ENCODE measurements at regions not wholly inside any gene's neighbourhood (a gene's known extent, or its start where the extent isn't known, plus 50 kb on each side); places are given as distances from the start of the nearest gene placed in this dataset.
A peak's percentile ranks its signal among the peaks of the same experiment; 100 is the strongest.

- Histone ChIP-seq H3K36me3 (no peaks in the 10 kb centered on the region), H3K27ac (no peak overlapping the region), H3K27me3 (no peaks in the 10 kb centered on the region), H3K4me1 (no peaks in the 10 kb centered on the region), H3K4me3 (no peak overlapping the region), H3K9me3 (no peaks in the 10 kb centered on the region)
- intact Hi-C loops (cut with DNase I; ENCODE audit: low total_unique reads), result no loop called here
- no peak for DNase-seq
- TF ChIP-seq POLR2A (IDR thresholded peaks at IDR 0.05) (no peak), CTCF (IDR thresholded peaks at IDR 0.05) (no peak)
Observed at GRCh38 chr1:70517444-70517843, 106.4 kb downstream of the CTH start.

- no peak for DNase-seq
- H3K27ac ChIP-seq, result no peak overlapping the region
- no peaks in the 10 kb centered on the region for H3K36me3 ChIP-seq
- no peak for TF ChIP-seq CTCF (IDR thresholded peaks at IDR 0.05)
- no peak for TF ChIP-seq POLR2A (IDR thresholded peaks at IDR 0.05)
- intact Hi-C loops (cut with DNase I; ENCODE audit: low total_unique reads), result no loop called here
- no peak overlapping the region for H3K4me3 ChIP-seq
- no peaks in the 10 kb centered on the region for H3K4me1 ChIP-seq
- no peaks in the 10 kb centered on the region for H3K27me3 ChIP-seq
- H3K9me3 ChIP-seq, result no peaks in the 10 kb centered on the region
Observed at GRCh38 chr1:70518106-70518505, 107.0 kb downstream of the CTH start.

- Histone ChIP-seq H3K9me3 (no peaks in the 10 kb centered on the region), H3K36me3 (no peaks in the 10 kb centered on the region), H3K27me3 (no peaks in the 10 kb centered on the region), H3K27ac (peak overlapping the region in 1 of 2 donors; percentile 49), H3K4me3 (no peak overlapping the region), H3K4me1 (no peaks in the 10 kb centered on the region)
- TF ChIP-seq CTCF (IDR thresholded peaks at IDR 0.05) (peak; percentile 35 to 62 (median 40)), POLR2A (IDR thresholded peaks at IDR 0.05) (no peak)
- intact Hi-C loops (cut with DNase I; ENCODE audit: low total_unique reads), result no loop called here
- DNase-seq, result peak; percentile 30 to 40
Observed at GRCh38 chr1:70528590-70529333, 117.7 kb downstream of the CTH start.

- Histone ChIP-seq H3K36me3 (no peaks in the 10 kb centered on the region), H3K27ac (no peak overlapping the region)
- TF ChIP-seq CTCF (IDR thresholded peaks at IDR 0.05) (no peak), POLR2A (IDR thresholded peaks at IDR 0.05) (no peak)
Observed at GRCh38 chr1:70536708-70537366, 125.8 kb downstream of the CTH start.

GRCh38 chr1:70537788-70538187 lies 126.7 kb downstream of the CTH start:
- H3K9me3 ChIP-seq, result no peaks in the 10 kb centered on the region
- DNase-seq, result no peak
- H3K4me3 ChIP-seq, result no peak overlapping the region
- intact Hi-C loops (cut with DNase I; ENCODE audit: low total_unique reads), result no loop called here
- H3K27me3 ChIP-seq, result no peaks in the 10 kb centered on the region
- H3K27ac ChIP-seq, result no peak overlapping the region
- H3K4me1 ChIP-seq, result no peaks in the 10 kb centered on the region
- TF ChIP-seq POLR2A (IDR thresholded peaks at IDR 0.05), result no peak
- no peaks in the 10 kb centered on the region for H3K36me3 ChIP-seq

More at GRCh38 chr1:70536708-70537366, 125.8 kb downstream of the CTH start:
- no peak for DNase-seq
- Histone ChIP-seq H3K4me3 (no peak overlapping the region), H3K4me1 (no peaks in the 10 kb centered on the region), H3K9me3 (no peaks in the 10 kb centered on the region), H3K27me3 (no peaks in the 10 kb centered on the region)
- intact Hi-C loops (cut with DNase I; ENCODE audit: low total_unique reads), result no loop called here
